ENCODE measurements at regions not wholly inside any gene's neighbourhood (a gene's known extent, or its start where the extent isn't known, plus 50 kb on each side); places are given as distances from the start of the nearest gene placed in this dataset.

DNA sequence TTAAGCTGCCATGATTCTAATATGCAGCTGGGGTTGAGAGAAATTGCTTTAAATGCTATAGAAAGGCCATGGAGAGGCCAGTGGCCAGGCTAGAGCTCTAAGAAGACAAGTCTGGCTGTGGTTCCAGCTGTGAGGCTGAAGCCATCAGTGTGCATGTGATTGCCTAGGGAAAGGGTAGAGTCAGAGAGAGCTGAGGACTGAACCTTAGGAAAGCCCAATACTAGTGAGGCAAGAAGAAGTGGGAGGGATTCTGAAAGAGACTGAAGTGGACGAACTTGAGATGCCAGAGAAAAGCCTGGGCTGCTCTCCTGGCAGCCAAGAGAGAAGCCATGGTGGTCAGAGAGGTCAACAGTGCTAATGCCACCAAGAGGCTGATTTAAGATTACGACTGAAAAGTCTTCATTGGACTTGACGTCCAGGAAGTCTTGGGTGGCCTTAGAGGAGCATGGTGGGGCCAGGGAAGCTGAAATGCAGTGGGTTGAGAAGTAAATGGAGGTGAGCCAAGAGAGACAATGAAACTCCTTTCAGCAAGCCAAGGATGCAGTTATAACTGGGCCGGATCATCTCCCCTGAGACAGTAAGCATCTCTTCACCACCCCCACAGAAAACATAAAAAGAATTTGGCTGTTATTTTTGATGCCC, 133.2 kb downstream of the TMEM174 start:
- Histone ChIP-seq H3K36me3 (no peaks in the 10 kb centered on the region), H3K9me3 (no peaks in the 10 kb centered on the region), H3K4me3 (no peak overlapping the region), H3K4me1 (peaks cover 0 to 5% of the 10 kb centered on the region in 2 donors), H3K27ac (no peak overlapping the region), H3K27me3 (peaks cover 5% of the 10 kb centered on the region)
- TF ChIP-seq, protein P1, sequence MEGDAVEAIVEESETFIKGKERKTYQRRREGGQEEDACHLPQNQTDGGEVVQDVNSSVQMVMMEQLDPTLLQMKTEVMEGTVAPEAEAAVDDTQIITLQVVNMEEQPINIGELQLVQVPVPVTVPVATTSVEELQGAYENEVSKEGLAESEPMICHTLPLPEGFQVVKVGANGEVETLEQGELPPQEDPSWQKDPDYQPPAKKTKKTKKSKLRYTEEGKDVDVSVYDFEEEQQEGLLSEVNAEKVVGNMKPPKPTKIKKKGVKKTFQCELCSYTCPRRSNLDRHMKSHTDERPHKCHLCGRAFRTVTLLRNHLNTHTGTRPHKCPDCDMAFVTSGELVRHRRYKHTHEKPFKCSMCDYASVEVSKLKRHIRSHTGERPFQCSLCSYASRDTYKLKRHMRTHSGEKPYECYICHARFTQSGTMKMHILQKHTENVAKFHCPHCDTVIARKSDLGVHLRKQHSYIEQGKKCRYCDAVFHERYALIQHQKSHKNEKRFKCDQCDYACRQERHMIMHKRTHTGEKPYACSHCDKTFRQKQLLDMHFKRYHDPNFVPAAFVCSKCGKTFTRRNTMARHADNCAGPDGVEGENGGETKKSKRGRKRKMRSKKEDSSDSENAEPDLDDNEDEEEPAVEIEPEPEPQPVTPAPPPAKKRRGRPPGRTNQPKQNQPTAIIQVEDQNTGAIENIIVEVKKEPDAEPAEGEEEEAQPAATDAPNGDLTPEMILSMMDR (IDR thresholded peaks at IDR 0.05): no peak
- no peak for DNase-seq (ENCODE audit: low spot score in 2 of 2)
- intact Hi-C loops (cut with DNase I): no loop called here

- Histone ChIP-seq H3K27ac (no peak overlapping the region), H3K4me1 (no peaks in the 10 kb centered on the region), H3K36me3 (no peaks in the 10 kb centered on the region), H3K4me3 (no peak overlapping the region), H3K9me3 (no peaks in the 10 kb centered on the region), H3K27me3 (peaks cover 5% of the 10 kb centered on the region)
- intact Hi-C loops (cut with DNase I): no loop called here
- no peak for DNase-seq (ENCODE audit: low spot score in 2 of 2)
- TF ChIP-seq, protein P1 (IDR thresholded peaks at IDR 0.05): no peak
Observed at GRCh38 chr5:73305386-73305785, 132.4 kb downstream of the TMEM174 start.

DNA sequence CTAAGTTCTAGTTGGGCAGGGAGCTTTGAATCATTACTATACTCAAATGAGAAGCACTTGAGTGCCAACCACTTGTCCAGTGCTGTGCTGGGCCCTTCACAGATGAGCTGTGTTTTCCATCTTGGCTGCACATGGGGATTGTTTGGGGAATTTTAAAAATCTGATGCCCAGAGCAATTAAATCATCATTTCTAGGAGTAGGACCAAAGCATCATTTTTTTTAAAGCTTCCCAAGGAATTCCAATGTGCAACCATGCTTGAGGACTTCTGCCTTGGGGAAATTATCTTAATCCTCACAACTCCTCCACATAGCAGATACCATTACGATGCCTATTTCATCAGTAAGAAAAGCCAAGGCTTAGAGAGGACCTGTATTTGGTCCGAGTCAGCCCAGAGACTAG, 131.4 kb downstream of the TMEM174 start:
- no peak for DNase-seq (ENCODE audit: low spot score in 2 of 2)
- Histone ChIP-seq H3K36me3 (no peaks in the 10 kb centered on the region), H3K27ac (no peak overlapping the region), H3K9me3 (no peaks in the 10 kb centered on the region), H3K27me3 (peaks cover 5% of the 10 kb centered on the region), H3K4me3 (no peak overlapping the region), H3K4me1 (no peaks in the 10 kb centered on the region)
- intact Hi-C loops (cut with DNase I): loop anchor here (5.0 kb wide), 1 partner anchor 33 kb away; no protein-coding TSS in a partner anchor
- TF ChIP-seq, protein P1 (IDR thresholded peaks at IDR 0.05): no peak

- Histone ChIP-seq H3K36me3 (no peaks in the 10 kb centered on the region), H3K27me3 (peaks cover 5% of the 10 kb centered on the region), H3K4me3 (peak overlapping the region; percentile 11 to 48), H3K9me3 (no peaks in the 10 kb centered on the region), H3K27ac (no peak overlapping the region), H3K4me1 (peaks cover 0 to 4% of the 10 kb centered on the region in 2 donors)
- intact Hi-C loops (cut with DNase I): loop anchor here (5.0 kb wide), 1 partner anchor 34 kb away; no protein-coding TSS in a partner anchor
- DNase-seq (ENCODE audit: low spot score in 2 of 2): no peak
- TF ChIP-seq, protein P1 (IDR thresholded peaks at IDR 0.05): no peak
Observed at GRCh38 chr5:73303148-73304079, 130.4 kb downstream of the TMEM174 start.

GRCh38 chr5:73302797-73303147, 129.8 kb downstream of the TMEM174 start:
- TF ChIP-seq, protein P1 (IDR thresholded peaks at IDR 0.05): no peak
- Histone ChIP-seq H3K4me3 (peak overlapping the region; percentile 11 to 48), H3K27ac (no peak overlapping the region), H3K27me3 (peaks cover 8% of the 10 kb centered on the region), H3K9me3 (no peaks in the 10 kb centered on the region), H3K4me1 (peaks cover 0 to 7% of the 10 kb centered on the region in 2 donors), H3K36me3 (no peaks in the 10 kb centered on the region)
- no peak for DNase-seq (ENCODE audit: low spot score in 2 of 2)
- intact Hi-C loops (cut with DNase I): loop anchor here (5.0 kb wide), 1 partner anchor 35 kb away; no protein-coding TSS in a partner anchor
